IMR-90 (cell line): ENCODE measurements at regions not wholly inside any gene's neighbourhood (a gene's known extent, or its start where the extent isn't known, plus 50 kb on each side); places are given as distances from the start of the nearest gene placed in this dataset.

Experiments used
- CEBPB ChIP-seq: IDR thresholded peaks from 2 replicates; pipeline ENCODE4 v1.6.1; 2012; ENCODE audit warnings: low read depth, low read length, improper control_type of control experiment
- FOS ChIP-seq: fragments of 150-350 bp; IDR thresholded peaks from 2 replicates; pipeline ENCODE4 v1.6.1; 2016; ENCODE audit warnings: low read depth, low read length
- MAFK ChIP-seq: IDR thresholded peaks from 2 replicates; pipeline ENCODE4 v1.6.1; 2012; ENCODE audit warnings: low read depth, low read length, improper control_type of control experiment
- MAZ ChIP-seq: IDR thresholded peaks from 2 replicates; pipeline ENCODE4 v1.6.1; 2012; ENCODE audit warnings: low read depth, mild to moderate bottlenecking, low read length, improper control_type of control experiment, moderate library complexity, borderline replicate concordance
- NFE2L2 ChIP-seq: fragments of 150-350 bp; IDR thresholded peaks from 2 replicates; pipeline ENCODE4 v1.6.1; 2016; ENCODE audit warnings: low read depth, mild to moderate bottlenecking, low read length
- POLR2A ChIP-seq: IDR thresholded peaks from 2 replicates; pipeline ENCODE4 v1.6.1; 2012; ENCODE audit warnings: mild to moderate bottlenecking, low read depth, low read length
- RAD21 ChIP-seq: IDR thresholded peaks from 2 replicates; pipeline ENCODE4 v1.6.1; 2012; ENCODE audit warnings: low read length, improper control_type of control experiment
- RCOR1 ChIP-seq: IDR thresholded peaks from 2 replicates; pipeline ENCODE4 v1.6.1; 2012; ENCODE audit warnings: mild to moderate bottlenecking, low read length, improper control_type of control experiment; ENCODE audit not compliant: insufficient replicate concordance
- RFX5 ChIP-seq: IDR thresholded peaks from 2 replicates; pipeline ENCODE4 v1.8.0; 2012; ENCODE audit warnings: low read depth, mild to moderate bottlenecking, low read length, moderate library complexity
- SMC3 ChIP-seq: fragments of 150-350 bp; IDR thresholded peaks from 2 replicates; pipeline ENCODE4 v1.6.1; 2016; ENCODE audit warnings: low read depth, mild to moderate bottlenecking, antibody characterized with exemption, low read length, moderate library complexity
- TF ChIP-seq, protein P1 (sequence below): conservative IDR thresholded peaks from 2 replicates; pipeline ENCODE4 v1.5.1; 2012; ENCODE audit warnings: mild to moderate bottlenecking, low read depth, low read length, improper control_type of control experiment
- TF ChIP-seq, protein P2 (sequence below): fragments of 150-350 bp; IDR thresholded peaks from 2 replicates; pipeline ENCODE4 v1.6.1; 2016; ENCODE audit warnings: low read depth, mild to moderate bottlenecking, low read length, moderate library complexity, borderline replicate concordance
- TF ChIP-seq, protein P3 (sequence below): fragments of 150-350 bp; IDR thresholded peaks from 2 replicates; pipeline ENCODE4 v1.6.1; 2017; ENCODE audit warnings: mild to moderate bottlenecking, antibody characterized with exemption, low read length, low read depth

DNA sequence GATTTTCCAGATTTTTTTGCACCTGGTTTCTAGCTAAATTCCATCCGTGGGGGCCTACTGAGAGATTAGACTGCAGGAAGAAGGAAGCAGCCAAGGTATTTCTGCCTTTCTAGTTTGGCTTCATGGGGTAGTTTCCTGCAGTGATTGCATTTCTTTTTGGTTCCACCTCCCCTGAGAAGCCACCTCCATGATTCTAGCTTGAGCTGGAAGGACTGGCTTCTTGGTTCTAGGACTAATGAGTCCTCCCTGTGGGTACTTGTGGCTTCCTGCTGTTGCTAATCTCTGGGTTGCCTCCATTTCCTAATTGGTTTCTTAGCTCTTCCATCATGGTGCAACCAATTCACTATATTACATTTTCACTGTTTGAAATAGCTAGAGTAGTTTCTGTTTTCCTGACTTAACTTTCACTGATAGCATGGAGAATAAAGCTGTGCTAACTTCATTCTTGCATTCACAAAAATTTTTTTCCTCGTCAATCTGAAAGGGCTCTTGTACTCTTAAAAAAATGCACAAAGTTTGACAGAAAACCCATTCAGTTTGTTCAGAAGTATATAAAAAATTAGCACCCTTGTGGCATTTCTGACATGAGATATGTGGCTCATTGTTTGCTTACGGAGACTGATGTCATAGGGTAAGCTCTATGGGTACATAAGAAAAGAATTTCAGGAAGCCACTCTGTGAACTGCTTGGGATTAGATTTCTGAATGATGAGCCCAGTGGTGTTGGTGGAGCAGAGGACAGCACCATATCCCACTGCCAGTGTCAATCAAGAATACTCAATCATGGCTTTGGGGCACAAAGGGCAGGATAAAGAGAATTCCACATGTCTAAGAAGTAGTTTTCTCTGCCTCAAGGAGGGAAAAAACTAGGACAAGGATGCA, 242.8 kb upstream of the RBMS1 start:
- TF ChIP-seq, protein P1, sequence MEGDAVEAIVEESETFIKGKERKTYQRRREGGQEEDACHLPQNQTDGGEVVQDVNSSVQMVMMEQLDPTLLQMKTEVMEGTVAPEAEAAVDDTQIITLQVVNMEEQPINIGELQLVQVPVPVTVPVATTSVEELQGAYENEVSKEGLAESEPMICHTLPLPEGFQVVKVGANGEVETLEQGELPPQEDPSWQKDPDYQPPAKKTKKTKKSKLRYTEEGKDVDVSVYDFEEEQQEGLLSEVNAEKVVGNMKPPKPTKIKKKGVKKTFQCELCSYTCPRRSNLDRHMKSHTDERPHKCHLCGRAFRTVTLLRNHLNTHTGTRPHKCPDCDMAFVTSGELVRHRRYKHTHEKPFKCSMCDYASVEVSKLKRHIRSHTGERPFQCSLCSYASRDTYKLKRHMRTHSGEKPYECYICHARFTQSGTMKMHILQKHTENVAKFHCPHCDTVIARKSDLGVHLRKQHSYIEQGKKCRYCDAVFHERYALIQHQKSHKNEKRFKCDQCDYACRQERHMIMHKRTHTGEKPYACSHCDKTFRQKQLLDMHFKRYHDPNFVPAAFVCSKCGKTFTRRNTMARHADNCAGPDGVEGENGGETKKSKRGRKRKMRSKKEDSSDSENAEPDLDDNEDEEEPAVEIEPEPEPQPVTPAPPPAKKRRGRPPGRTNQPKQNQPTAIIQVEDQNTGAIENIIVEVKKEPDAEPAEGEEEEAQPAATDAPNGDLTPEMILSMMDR, result no peak
- no peak for TF ChIP-seq MAZ
- TF ChIP-seq RFX5, result no peak
- no peak for TF ChIP-seq RCOR1
- no peak for TF ChIP-seq POLR2A
- TF ChIP-seq RAD21, result no peak
- TF ChIP-seq, protein P2, sequence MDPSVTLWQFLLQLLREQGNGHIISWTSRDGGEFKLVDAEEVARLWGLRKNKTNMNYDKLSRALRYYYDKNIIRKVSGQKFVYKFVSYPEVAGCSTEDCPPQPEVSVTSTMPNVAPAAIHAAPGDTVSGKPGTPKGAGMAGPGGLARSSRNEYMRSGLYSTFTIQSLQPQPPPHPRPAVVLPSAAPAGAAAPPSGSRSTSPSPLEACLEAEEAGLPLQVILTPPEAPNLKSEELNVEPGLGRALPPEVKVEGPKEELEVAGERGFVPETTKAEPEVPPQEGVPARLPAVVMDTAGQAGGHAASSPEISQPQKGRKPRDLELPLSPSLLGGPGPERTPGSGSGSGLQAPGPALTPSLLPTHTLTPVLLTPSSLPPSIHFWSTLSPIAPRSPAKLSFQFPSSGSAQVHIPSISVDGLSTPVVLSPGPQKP, result no peak
- TF ChIP-seq, protein P3, sequence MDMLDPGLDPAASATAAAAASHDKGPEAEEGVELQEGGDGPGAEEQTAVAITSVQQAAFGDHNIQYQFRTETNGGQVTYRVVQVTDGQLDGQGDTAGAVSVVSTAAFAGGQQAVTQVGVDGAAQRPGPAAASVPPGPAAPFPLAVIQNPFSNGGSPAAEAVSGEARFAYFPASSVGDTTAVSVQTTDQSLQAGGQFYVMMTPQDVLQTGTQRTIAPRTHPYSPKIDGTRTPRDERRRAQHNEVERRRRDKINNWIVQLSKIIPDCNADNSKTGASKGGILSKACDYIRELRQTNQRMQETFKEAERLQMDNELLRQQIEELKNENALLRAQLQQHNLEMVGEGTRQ, result no peak
- TF ChIP-seq NFE2L2, result no peak
- TF ChIP-seq CEBPB, result no peak
- TF ChIP-seq FOS, result no peak
- TF ChIP-seq SMC3, result no peak
- TF ChIP-seq MAFK, result no peak
